Breast epithelium (tissue), 3 donors: ENCODE measurements at regions not wholly inside any gene's neighbourhood (a gene's known extent, or its start where the extent isn't known, plus 50 kb on each side); places are given as distances from the start of the nearest gene placed in this dataset.
"Not testable (repeated sequence)": the region's sequence is repeated elsewhere in the genome, so short reads cannot be mapped to it uniquely, and the experiment has no call there.

Experiments
- POLR2A ChIP-seq: fragments of 450-650 bp; IDR thresholded peaks from one replicate; pipeline ENCODE4 v1.6.1; 2016; ENCODE audit warnings: antibody characterized with exemption, mild to moderate bottlenecking, moderate library complexity
- TF ChIP-seq, protein P1 (sequence below), 3 donors: fragments of 450-650 bp; IDR thresholded peaks; one replicate each; pipeline ENCODE4 v1.5.1; 2016 to 2017; ENCODE audit warnings: antibody characterized with exemption in 3 of 3, mild to moderate bottlenecking in 3 of 3, moderate library complexity in 3 of 3

GRCh38 chr7:93658163-93658562 lies 83.6 kb upstream of the CALCR start:
- TF ChIP-seq POLR2A: not testable (repeated sequence)
- TF ChIP-seq, protein P1, sequence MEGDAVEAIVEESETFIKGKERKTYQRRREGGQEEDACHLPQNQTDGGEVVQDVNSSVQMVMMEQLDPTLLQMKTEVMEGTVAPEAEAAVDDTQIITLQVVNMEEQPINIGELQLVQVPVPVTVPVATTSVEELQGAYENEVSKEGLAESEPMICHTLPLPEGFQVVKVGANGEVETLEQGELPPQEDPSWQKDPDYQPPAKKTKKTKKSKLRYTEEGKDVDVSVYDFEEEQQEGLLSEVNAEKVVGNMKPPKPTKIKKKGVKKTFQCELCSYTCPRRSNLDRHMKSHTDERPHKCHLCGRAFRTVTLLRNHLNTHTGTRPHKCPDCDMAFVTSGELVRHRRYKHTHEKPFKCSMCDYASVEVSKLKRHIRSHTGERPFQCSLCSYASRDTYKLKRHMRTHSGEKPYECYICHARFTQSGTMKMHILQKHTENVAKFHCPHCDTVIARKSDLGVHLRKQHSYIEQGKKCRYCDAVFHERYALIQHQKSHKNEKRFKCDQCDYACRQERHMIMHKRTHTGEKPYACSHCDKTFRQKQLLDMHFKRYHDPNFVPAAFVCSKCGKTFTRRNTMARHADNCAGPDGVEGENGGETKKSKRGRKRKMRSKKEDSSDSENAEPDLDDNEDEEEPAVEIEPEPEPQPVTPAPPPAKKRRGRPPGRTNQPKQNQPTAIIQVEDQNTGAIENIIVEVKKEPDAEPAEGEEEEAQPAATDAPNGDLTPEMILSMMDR (IDR thresholded peaks at IDR 0.05): not testable (repeated sequence)
